RWPE2 (cell line): ENCODE measurements at regions not wholly inside any gene's neighbourhood (a gene's known extent, or its start where the extent isn't known, plus 50 kb on each side); places are given as distances from the start of the nearest gene placed in this dataset.

Source experiments
- ATAC-seq: fragments of 200-7000 bp; cut with Tn5 transposase; 3 replicates; pipeline ENCODE4 v1.9.1; 2021; ENCODE audit warnings: low read depth
- DNase-seq: peaks from one replicate; pipeline ENCODE4 v3.0.0-alpha.2; 2020; ENCODE audit warnings: low spot score
- H3K27ac ChIP-seq: fragments of 450-650 bp; 2 replicates; pipeline ENCODE4 v1.5.1; 2017; ENCODE audit warnings: mild to moderate bottlenecking; ENCODE audit not compliant: poor library complexity, severe bottlenecking
- H3K27me3 ChIP-seq: fragments of 250-450 bp; sonication (Bioruptor Pico); 2 replicates; pipeline ENCODE4 v1.5.1; 2021; ENCODE audit warnings: mild to moderate bottlenecking, moderate library complexity; ENCODE audit not compliant: insufficient read depth, poor library complexity, severe bottlenecking
- H3K36me3 ChIP-seq: fragments of 250-450 bp; sonication (Bioruptor Pico); 2 replicates; pipeline ENCODE4 v1.5.1; 2020; ENCODE audit warnings: low read depth, mild to moderate bottlenecking, moderate library complexity
- H3K4me1 ChIP-seq: fragments of 250-450 bp; sonication (Bioruptor Pico); 2 replicates; pipeline ENCODE4 v1.5.1; 2021; ENCODE audit warnings: mild to moderate bottlenecking, moderate library complexity; ENCODE audit not compliant: insufficient read depth, poor library complexity, severe bottlenecking
- H3K4me3 ChIP-seq: fragments of 250-450 bp; sonication (Bioruptor Pico); 2 replicates; pipeline ENCODE4 v1.5.1; 2021; ENCODE audit warnings: mild to moderate bottlenecking, moderate library complexity; ENCODE audit not compliant: severe bottlenecking
- H3K9me3 ChIP-seq: fragments of 250-450 bp; sonication (Bioruptor Pico); 2 replicates; pipeline ENCODE4 v1.5.1; 2021; ENCODE audit warnings: mild to moderate bottlenecking, moderate library complexity; ENCODE audit not compliant: severe bottlenecking
- TF ChIP-seq, protein P1 (sequence below): fragments of 450-650 bp; IDR thresholded peaks from one replicate; pipeline ENCODE4 v1.5.1; 2017; ENCODE audit warnings: mild to moderate bottlenecking, moderate library complexity; ENCODE audit not compliant: poor library complexity, severe bottlenecking

DNA sequence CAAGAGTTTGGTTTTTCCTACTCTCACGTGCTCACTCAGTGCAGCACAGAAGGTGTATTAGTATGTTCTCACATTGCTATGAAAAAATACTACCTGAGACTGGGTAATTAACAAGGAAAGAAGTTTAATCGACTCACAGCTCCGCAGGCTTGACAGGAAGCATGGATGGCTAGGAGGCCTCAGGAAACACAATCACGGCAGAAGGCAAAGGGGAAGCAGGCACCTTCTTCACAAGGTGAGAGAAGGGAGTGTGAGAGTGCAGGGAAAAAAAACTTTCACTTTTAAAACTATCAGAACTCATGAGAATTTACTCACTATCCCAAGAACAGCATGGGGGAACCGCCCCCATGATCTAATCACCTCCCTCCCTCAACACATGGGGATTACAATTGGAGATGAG, 185.8 kb upstream of the TMPO start:
- no peak for ATAC-seq
- TF ChIP-seq, protein P1, sequence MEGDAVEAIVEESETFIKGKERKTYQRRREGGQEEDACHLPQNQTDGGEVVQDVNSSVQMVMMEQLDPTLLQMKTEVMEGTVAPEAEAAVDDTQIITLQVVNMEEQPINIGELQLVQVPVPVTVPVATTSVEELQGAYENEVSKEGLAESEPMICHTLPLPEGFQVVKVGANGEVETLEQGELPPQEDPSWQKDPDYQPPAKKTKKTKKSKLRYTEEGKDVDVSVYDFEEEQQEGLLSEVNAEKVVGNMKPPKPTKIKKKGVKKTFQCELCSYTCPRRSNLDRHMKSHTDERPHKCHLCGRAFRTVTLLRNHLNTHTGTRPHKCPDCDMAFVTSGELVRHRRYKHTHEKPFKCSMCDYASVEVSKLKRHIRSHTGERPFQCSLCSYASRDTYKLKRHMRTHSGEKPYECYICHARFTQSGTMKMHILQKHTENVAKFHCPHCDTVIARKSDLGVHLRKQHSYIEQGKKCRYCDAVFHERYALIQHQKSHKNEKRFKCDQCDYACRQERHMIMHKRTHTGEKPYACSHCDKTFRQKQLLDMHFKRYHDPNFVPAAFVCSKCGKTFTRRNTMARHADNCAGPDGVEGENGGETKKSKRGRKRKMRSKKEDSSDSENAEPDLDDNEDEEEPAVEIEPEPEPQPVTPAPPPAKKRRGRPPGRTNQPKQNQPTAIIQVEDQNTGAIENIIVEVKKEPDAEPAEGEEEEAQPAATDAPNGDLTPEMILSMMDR, result no peak
- no peaks in the 10 kb centered on the region for H3K9me3 ChIP-seq

GRCh38 chr12:98332642-98333041, 182.7 kb upstream of the TMPO start:
- peaks cover 4% of the 10 kb centered on the region for H3K27me3 ChIP-seq
- H3K36me3 ChIP-seq, result no peaks in the 10 kb centered on the region
- ATAC-seq, result no peak
- no peak overlapping the region for H3K4me3 ChIP-seq
- TF ChIP-seq, protein P1, result no peak
- H3K27ac ChIP-seq, result no peak overlapping the region
- no peak for DNase-seq
- no peaks in the 10 kb centered on the region for H3K4me1 ChIP-seq
- H3K9me3 ChIP-seq, result no peaks in the 10 kb centered on the region

More for the DNA sequence above, 185.8 kb upstream of the TMPO start:
- DNase-seq, result no peak
- Histone ChIP-seq H3K27me3 (peaks cover 3% of the 10 kb centered on the region), H3K4me1 (no peaks in the 10 kb centered on the region), H3K36me3 (no peaks in the 10 kb centered on the region), H3K27ac (no peak overlapping the region), H3K4me3 (no peak overlapping the region)

DNA sequence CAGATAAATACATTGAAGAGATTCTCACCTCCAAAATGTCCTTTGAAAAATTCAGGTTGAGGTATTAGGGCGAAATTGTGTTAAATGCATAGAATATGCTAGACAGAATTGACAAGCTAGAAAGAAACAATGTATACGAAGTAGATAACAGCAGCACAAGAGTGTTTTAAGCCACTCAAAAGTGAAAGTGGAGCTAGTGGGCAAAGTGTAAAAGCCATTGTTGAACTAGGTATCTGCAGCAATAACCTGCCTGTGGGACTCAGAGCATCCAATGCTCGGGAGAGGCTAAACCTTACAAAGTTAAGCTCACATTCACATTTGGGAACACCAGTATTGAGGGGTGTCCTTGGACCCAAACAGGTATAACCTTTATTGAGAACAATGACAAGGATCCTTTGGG, 180.6 kb upstream of the TMPO start:
- H3K27me3 ChIP-seq, result peaks cover 8% of the 10 kb centered on the region
- ATAC-seq (no peak), DNase-seq (no peak)
- TF ChIP-seq, protein P1, result no peak
- no peaks in the 10 kb centered on the region for H3K36me3 ChIP-seq
- H3K9me3 ChIP-seq, result no peaks in the 10 kb centered on the region
- H3K4me3 ChIP-seq, result no peak overlapping the region
- H3K4me1 ChIP-seq, result no peaks in the 10 kb centered on the region
- no peak overlapping the region for H3K27ac ChIP-seq

GRCh38 chr12:98341026-98341425, 174.4 kb upstream of the TMPO start:
- Histone ChIP-seq H3K36me3 (no peaks in the 10 kb centered on the region), H3K27ac (no peak overlapping the region), H3K27me3 (peaks cover 4% of the 10 kb centered on the region), H3K9me3 (no peaks in the 10 kb centered on the region), H3K4me3 (no peak overlapping the region), H3K4me1 (no peaks in the 10 kb centered on the region)
- ATAC-seq, result no peak
- DNase-seq, result no peak
- TF ChIP-seq, protein P1, result no peak

- Histone ChIP-seq H3K9me3 (no peaks in the 10 kb centered on the region), H3K27ac (no peak overlapping the region), H3K36me3 (no peaks in the 10 kb centered on the region), H3K4me1 (no peaks in the 10 kb centered on the region), H3K27me3 (peaks cover 4% of the 10 kb centered on the region), H3K4me3 (no peak overlapping the region)
- no peak for DNase-seq
- no peak for ATAC-seq
- TF ChIP-seq, protein P1, result no peak
These were observed 173.7 kb upstream of the TMPO start for GRCh38 chr12:98341732-98342131.
